ENCODE measurements at regions not wholly inside any gene's neighbourhood (a gene's known extent, or its start where the extent isn't known, plus 50 kb on each side); places are given as distances from the start of the nearest gene placed in this dataset.
"Not testable (repeated sequence)": the region's sequence is repeated elsewhere in the genome, so short reads cannot be mapped to it uniquely, and the experiment has no call there.

GRCh38 chr3:95197661-95198060 lies 1134.8 kb downstream of the NSUN3 start:
- no peak for DNase-seq

GRCh38 chr3:95200384-95200783 lies 1137.5 kb downstream of the NSUN3 start:
- DNase-seq, result no peak

GRCh38 chr3:95210878-95211277 lies 1148.0 kb downstream of the NSUN3 start:
- no peak for DNase-seq

GRCh38 chr3:95212117-95212516 lies 1149.3 kb downstream of the NSUN3 start:
- no peak for DNase-seq

GRCh38 chr3:95215437-95215957 lies 1152.6 kb downstream of the NSUN3 start:
- DNase-seq, result no peak

- no peak for DNase-seq
Measured at GRCh38 chr3:95217661-95218060, 1154.8 kb downstream of the NSUN3 start.

GRCh38 chr3:95218484-95218883 lies 1155.6 kb downstream of the NSUN3 start:
- DNase-seq, result no peak

- no peak for DNase-seq
Measured at GRCh38 chr3:95226437-95226836, 1163.6 kb downstream of the NSUN3 start.

- DNase-seq, result no peak
Measured at GRCh38 chr3:95227092-95227491, 1164.2 kb downstream of the NSUN3 start.

GRCh38 chr3:95228416-95228815 lies 1165.6 kb downstream of the NSUN3 start:
- DNase-seq, result no peak

GRCh38 chr3:95235916-95236315 lies 1173.1 kb downstream of the NSUN3 start:
- DNase-seq, result no peak

GRCh38 chr3:95237783-95238182 lies 1174.9 kb downstream of the NSUN3 start:
- DNase-seq, result no peak

- no peak for DNase-seq
Measured at GRCh38 chr3:95240395-95240794, 1177.5 kb downstream of the NSUN3 start.

GRCh38 chr3:95241256-95241655 lies 1178.4 kb downstream of the NSUN3 start:
- not testable (repeated sequence) for DNase-seq

- no peak for DNase-seq
Measured at GRCh38 chr3:95246413-95246812, 1183.6 kb downstream of the NSUN3 start.

GRCh38 chr3:95254061-95254460 lies 1191.2 kb downstream of the NSUN3 start:
- no peak for DNase-seq

GRCh38 chr3:95254758-95255157 lies 1191.9 kb downstream of the NSUN3 start:
- no peak for DNase-seq

GRCh38 chr3:95265129-95265528 lies 1202.3 kb downstream of the NSUN3 start:
- no peak for DNase-seq

- DNase-seq, result no peak
Measured at GRCh38 chr3:95271395-95271794, 1208.5 kb downstream of the NSUN3 start.

- no peak for DNase-seq
Measured at GRCh38 chr3:95272166-95272565, 1209.3 kb downstream of the NSUN3 start.

- DNase-seq, result no peak
Measured at GRCh38 chr3:95272781-95273180, 1209.9 kb downstream of the NSUN3 start.

GRCh38 chr3:95277613-95278012 lies 1214.8 kb downstream of the NSUN3 start:
- peak; percentile 18 for DNase-seq

GRCh38 chr3:95280711-95281352 lies 1218.0 kb downstream of the NSUN3 start:
- DNase-seq, result peak; percentile 64

- DNase-seq, result peak; percentile 71
Measured at GRCh38 chr3:95289295-95289694, 1226.4 kb downstream of the NSUN3 start.

- no peak for DNase-seq
Measured at GRCh38 chr3:95297581-95297980, 1234.7 kb downstream of the NSUN3 start.
